HG03196 (cell line): ENCODE measurements at regions not wholly inside any gene's neighbourhood (a gene's known extent, or its start where the extent isn't known, plus 50 kb on each side); places are given as distances from the start of the nearest gene placed in this dataset.

Source experiments
- ATAC-seq: cut with Tn5 transposase; IDR thresholded peaks from one replicate; pipeline ENCODE4 v1.9.1; 2021; ENCODE audit not compliant: unreplicated experiment

DNA sequence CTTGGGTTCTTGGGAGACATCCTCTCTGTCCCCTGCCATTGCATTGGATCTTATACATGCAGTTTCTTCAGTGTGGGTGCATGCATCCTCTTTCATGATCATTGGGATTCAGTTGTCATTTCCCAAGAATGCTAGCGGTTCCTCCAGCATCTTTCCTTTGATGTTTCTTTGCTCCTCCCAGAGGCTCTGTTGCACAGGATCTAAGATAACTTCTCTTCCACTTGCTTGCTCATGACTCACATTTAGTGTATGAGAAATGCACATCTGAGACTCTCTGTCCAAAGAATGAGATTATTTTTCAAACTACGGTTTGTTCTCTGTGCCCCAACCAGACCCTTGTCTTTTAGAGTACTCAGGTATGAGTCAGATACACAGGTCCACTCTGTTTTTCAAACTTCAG lies 197.1 kb downstream of the NDFIP2 start:
- ATAC-seq = no peak

DNA sequence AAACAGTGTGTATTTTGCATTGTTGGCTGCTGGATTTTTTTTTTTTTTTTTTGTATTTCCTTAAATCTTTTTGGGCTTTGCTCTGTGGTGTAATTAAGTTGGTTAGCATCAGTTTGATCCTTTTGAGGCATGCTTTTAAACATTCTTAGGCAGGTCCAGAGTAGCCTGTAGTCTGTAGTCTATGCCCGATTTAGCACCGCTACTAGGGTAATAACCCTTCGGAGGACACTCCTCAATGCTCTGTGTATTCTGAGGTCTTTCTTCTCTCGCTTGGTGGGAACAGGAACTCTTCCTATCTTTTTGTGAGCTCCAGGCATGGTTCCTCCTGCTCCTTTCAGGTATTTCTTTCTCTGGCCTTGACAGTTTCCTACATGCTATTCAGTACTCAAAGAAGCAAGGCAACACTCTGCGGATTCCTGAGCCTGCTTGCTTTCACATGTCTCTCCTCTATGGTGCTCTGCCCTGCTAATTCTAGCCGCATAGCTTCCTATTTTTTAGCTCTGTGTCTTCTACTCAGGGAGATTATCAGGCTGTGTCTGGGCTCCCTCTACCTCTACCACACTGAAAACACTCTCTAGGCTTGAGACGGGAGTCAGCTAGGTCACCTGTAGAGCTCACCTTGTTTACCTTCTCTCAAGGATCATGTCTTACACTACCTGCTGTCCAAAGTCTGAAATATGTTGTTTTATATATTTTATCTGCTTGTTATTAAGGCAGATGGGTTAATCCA lies 195.1 kb downstream of the NDFIP2 start:
- no peak for ATAC-seq

DNA sequence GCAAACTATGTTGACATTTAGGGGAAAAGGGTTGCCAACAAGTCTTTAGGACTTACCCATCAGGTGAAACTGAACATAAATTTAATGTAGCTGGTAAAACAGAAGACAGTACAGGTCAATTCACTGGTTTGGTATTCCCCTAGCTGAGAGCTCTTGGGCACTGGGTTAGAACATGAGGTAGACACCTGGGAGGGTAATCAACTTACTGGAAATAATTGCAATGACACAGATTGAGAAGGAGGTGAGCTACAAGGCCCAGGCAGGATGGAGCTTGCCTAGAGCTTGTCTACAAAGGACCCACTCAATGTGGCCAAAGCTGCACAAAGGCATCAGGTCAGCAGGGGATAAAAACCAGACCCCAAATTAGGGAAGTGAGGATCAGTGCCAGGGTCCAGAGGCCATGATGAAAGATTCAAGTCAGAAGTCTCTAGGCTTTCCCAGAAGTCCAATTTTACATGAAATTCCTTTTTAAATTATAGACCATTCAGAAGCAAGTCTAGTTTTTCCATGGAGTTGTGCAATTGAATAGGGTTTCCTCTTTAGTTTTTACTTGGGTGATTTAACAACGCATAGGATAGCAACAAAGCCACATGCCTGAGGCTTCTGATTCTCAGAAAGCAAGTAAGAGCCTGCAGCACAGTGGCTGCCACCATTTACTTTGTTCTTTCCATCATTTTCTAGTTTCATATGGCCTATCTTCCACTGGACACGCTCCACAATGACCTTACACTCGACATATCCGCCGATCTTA lies 194.0 kb downstream of the NDFIP2 start:
- ATAC-seq = no peak

DNA sequence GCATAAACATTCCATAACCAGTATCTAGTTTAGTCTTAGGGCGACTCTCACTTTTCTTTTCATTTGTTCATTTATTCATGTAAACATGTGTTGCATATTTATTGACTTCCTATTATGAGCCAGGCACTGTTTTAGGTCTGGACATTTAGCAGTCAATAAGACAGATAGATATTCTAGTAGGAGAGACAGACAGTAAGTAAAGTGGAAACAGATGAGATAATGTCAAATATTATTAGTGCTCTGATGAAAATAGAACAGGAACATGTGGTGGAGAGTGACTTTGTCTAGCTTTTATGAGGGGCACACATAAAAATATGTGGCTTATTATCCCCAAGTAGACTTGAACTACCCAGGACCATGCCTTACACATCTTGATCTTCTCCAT lies 193.0 kb downstream of the NDFIP2 start:
- no peak for ATAC-seq

DNA sequence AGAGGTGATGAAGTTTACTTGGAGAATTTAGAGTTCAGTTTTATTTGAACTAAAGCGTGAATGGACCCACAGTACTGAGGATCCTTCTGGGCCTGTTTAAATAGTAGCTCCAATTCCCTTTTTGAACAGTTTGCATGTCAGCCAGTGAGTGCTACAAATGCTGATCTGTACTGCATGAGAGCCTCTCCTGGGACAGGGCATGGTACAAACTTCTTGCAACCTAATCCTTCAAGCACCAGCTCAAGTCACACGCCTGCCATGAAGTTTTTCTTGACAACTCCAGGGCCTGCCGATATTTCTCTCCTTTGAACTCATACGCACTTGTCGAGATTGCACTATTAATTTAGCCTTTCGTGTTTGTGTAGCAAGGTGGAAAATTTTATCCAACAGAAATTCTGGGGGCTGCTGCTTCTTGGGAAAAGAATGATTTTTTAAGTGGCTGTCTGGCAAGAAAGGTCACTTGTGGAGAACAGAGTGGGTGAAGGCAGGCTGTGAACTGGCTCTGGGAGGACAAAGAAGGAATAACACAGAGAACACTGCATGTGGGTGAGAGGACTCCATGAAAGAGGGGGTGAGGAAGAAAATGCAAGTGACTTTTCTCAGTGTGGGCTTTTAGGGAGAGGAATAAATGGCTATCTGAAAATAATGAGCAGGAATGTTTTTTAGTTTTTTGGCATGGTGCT lies 192.5 kb downstream of the NDFIP2 start:
- ATAC-seq = no peak

DNA sequence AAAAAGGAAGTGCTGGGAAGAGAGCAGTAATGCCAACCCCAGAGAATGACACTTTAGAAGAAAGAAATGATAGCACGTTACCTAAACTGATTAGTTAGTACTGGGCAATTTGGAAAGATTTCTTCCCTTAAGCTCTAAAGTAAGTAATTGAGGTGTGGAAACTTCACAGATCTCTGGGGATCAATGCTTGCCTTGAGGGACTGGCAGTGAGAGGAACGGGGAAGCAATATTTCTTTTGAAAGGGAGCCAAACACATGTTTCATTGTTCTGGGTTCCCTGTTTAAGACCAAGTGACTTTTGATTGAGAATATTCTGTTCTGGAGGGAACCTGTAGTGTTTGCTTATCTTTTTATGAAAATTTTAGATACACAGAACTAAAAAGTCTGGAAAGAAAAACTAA lies 190.5 kb downstream of the NDFIP2 start:
- no peak for ATAC-seq

DNA sequence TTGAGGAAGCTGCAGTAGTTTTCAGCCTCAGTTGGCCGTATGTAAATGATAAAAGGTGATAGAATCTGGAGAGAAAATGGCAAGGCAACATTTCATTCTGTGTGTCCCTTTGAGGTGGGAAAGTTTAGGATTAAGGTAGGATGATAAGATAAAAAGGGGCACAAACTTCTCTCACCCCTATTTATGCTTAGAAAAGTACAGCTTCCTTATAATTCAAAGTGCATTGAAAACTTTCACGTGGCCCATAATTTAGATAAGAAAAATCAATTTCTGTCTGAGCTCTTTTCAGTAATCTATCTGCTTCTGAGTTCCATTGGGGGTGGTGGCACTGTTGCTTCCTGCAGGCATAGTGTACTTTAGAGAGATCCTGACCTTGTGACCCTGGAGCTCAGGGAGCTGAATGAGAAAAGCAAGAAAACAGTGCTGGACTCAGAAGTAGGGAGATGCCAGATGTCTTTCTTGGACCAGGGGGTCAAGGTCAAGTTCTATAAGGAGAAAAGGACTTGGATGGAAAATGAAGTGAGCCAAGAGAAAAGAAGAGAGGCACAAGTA lies 187.3 kb downstream of the NDFIP2 start:
- ATAC-seq = no peak

DNA sequence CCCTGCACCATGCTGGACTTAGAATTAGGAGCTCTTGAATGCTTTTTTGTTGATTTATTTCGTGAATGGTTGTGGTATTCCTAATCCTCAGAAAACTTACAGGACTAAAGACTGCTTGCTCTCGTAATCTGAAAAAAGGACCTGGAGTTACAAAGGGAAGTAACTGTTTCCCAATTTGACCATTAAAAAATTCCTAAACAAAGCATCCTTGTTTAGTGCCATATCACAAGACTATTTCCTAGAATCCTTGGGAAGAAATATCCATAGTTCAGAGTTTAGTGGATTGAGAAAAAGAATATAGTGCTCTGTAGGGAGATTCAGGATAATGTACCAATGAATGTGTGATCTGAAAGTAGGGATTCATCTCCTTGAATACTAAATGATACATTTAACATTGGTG lies 186.8 kb downstream of the NDFIP2 start:
- no peak for ATAC-seq

DNA sequence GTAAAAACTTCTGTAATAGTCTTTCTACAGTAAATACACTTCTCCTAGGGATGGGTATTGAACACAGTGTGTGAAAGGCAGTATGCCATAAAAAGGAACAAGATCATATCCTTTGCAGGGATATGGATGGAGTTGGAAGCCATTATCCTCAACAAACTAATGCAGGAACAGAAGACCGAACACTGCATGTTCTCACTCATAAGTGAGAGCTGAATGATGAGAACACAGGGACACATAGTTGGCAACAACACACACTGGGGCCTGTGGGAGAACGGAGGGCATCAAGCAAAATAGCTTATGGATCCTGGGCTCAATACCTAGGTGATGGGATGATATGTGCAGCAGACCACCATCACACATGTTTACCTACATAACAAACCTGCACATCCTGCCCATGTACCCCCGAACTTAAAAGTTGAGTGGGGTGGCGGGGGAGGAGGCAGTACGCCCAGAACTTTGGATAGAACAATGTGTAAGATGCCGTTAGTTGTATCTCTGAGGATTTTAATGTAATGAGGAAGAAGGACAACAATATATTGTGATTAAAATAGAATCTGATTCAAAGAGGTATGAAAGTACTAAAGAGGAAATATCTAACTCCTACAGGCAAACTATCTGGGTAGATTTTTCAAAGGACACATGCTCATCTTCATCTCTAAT lies 183.2 kb downstream of the NDFIP2 start:
- ATAC-seq = no peak

DNA sequence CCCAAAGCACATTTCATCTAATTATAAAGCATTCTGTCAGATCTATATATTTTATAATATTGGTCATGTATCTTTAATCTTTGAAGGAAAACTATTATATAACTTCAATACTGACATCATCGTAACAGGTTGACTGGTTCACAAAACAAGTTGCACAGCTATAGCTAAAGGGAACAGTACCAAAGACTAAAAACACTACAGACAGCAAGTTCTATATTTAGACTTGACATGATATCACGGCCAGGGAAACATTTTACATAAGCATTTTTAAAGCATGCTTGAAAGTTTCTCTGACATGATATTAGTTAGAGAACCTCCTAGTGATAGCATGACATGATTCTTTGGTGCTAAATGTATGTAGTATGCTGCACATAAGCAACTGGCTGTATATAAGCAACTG lies 182.5 kb downstream of the NDFIP2 start:
- no peak for ATAC-seq

DNA sequence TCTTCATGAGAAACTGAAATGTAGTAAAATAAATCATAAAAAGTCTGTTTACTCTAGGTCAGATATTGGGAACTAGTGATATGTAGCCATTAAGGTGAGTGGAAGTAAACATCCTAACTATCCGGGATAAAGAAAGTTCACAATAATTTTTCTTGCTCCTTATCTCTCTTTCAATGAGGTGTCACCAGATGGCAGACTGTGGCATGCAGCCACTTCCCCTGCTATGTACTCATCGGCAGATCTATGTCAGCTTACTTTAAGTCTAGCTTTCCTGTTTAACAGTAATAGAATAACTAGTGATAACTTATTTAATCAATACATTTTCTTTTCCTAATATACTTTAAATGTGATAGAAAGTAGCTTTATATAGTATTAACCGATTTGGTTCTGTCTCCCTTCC lies 181.9 kb downstream of the NDFIP2 start:
- no peak for ATAC-seq

DNA sequence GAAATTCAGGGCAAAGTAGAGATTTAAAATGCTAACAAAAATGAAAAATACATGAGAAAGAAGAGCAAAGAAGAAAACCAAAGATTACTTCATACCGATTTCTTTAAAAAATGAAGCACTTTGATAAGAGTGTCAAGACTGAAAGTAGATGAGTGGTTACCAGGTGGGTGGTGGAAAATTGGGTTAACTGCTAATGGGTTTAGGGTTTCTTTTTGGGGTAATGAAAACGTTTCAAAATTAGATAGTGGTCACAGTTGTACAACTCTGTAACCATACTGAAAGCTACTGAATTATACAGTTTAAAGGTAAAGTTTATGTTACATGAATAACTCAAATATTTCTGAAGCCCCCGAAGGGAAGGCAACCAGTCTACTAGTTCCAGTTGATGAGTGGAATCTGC lies 179.4 kb downstream of the NDFIP2 start:
- no peak for ATAC-seq

DNA sequence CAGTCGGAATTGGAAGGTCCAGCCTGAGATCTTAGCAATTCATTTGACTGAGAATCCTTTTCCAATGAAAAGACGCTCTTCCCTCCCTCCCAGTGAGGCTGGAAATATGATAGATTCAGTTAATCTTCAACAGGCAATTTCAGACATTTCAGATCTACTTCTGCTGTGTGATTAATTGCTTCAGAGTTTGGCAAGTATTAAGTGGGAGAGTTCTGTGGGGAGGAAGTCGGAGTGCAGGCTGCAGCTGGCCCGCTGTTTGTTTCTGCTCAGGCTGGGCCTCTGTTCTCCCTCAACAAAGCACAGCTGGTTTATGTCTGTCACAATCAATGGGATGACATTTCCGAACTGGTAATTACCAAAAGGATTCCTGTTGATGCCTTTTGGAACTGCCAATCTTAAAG lies 178.2 kb downstream of the NDFIP2 start:
- ATAC-seq = no peak

DNA sequence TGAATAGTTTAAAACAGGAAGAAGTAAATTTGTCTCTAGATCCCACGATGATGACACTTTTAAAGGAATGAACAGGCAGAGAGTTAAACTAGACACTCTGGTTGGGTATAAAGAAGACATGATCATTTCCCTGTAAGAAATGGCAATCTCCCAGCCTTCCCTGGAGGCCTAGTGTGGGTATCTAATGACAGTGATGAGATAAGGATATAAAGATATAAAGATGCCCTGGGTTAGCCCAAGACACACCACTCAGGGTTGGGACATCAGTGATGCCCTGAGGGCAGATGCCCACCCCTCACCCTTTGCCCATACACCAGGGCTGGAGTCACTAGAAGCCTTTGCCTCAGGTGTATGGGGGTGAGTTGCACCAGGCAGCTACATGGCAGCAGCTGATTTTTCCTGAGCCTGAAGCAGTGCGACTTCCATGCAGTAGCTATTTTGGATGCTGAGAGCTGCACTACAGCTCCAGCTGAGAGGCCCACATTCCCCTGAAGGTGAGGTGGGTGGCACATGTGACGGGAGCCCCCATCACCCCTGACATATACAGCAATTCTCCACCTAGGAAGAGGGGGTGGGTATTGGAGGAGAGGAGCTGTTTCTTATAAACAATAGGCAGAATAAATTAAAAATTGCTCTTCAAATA lies 177.5 kb downstream of the NDFIP2 start:
- no peak for ATAC-seq

DNA sequence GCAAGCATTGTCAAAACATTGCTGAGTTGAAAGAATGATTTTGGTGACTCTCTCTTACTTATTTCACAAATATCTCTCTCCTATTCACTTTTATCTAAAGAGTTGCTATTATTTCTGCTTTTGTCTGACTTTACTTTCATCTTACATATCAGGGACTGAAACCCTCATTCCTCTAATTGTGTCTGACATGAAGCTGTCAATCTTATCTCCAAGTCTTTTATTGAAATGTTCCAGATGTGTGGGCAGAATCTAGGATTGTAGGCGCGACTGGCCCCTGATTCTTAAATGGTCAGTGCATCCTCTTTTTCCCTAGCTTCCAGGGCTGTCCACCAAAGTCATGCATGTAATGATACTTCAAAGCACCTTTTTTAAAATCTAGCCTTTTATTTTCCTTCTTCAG lies 174.6 kb downstream of the NDFIP2 start:
- ATAC-seq = no peak

DNA sequence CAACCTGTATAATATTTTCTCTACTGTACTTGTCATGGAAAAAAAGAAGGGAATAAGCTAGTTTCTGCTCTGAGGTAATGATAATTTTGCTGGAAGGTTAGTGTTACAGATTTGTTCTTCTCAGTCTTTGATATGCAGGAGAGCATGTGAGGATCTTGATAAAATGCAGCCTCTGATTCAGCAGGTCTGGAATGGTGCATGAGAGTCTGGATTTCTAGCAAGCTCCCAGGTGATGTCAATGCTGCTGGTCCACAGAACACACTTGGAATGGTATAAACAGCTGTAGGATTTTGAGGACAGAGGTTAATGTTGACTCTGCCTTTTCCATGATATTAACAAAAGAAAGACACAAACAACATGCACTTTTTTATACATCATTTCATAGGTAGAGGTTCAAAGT lies 173.6 kb downstream of the NDFIP2 start:
- ATAC-seq = no peak

DNA sequence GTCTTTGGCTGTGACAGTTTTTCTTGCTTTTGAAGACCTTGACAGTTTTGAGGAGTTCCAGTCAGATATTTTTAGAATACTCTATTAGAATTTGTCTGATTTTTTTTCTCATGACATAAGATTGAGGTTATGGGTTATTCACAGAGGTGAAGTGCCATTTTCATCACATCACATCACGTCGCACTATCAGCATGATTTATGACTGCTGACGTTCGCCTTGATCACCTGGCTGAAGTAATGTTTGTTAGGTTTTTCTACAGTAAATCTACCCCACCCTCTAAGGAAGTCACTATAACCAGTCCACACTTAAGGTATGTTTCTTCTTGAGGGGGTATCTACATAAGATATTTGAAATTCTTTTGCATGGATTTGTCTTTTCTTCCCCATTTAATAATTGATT lies 169.7 kb downstream of the NDFIP2 start:
- no peak for ATAC-seq

DNA sequence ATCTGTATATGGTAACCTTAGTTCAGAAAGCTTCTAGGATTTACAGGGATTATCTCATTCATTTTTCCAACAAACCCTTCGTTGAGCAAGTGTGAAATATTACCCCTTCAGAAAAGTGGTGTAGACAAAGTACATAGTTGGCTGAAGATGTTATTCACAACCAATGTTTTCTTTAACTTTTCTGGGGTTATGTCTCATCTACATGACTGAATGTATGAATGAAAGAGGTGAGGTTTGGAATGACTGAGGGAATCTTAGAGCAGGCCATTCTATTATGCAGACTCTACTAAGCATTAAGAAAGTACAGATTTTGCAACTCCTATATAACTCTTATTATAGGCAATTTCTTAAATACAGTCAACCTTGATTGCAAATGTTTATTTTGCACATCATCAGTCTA lies 167.2 kb downstream of the NDFIP2 start:
- ATAC-seq = no peak

DNA sequence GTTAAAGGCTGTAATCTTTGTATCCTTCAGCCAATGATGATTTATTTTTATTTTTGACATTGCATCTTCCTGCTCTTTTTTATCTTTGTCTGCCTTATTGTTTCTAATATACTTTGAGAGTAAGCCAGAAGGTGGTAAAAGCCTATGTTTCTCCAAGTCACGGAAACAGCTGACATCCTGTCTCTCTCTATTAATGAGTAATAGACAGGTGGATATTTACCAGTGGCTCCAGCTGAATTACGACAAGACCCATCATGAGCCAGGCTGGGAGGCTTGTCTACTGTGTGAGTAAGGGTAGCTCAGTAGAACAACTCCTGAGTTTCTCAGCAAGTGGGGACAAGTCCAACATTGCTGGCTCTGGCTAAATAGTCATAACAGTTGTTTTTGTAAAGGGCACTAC lies 166.6 kb downstream of the NDFIP2 start:
- ATAC-seq = no peak

DNA sequence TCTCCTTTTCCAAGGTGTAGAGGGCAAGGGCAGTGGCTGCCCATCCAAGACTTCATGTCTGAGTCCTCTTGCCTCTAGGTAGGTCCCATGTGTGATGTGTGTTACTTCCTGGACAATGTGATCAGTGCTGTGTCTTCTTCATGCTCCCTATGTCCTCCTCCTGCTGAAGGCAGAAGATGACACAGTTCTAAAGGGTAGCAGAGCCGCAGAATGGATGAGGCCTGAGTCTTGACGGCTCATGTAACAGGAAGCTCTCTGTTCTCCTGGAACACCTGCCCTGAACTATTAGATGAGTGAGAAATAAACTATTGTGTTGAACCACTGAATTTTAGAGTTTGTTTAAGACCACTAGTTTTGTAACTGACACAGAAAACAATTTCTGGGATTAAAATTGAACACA lies 165.9 kb downstream of the NDFIP2 start:
- no peak for ATAC-seq

DNA sequence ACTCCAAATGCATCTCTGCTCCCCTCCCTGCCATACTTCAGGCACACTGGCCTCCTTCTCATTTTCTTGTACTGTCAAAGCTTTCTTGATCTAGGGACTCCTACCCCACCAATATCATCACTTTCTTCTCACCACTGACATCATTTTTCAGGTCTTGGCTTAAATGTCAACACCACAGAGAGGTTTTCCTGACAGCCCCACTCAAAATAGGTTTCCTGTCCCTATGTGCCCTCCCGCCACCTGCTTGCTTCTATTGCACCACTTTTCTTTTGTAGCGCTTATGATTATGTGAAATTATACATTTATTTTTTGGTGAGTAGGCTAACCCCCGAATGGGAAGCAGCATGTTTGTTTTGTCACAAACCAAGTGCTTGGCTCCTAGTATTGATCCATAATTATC lies 164.6 kb downstream of the NDFIP2 start:
- no peak for ATAC-seq
